Dedifferentiated amniotic fluid mesenchymal stem cell (primary cell): ENCODE measurements at regions not wholly inside any gene's neighbourhood (a gene's known extent, or its start where the extent isn't known, plus 50 kb on each side); places are given as distances from the start of the nearest gene placed in this dataset.
"Not testable (repeated sequence)": the region's sequence is repeated elsewhere in the genome, so short reads cannot be mapped to it uniquely, and the experiment has no call there.

Experiments used
- DNase-seq: peaks from one replicate; pipeline ENCODE4 v3.0.0-alpha.2; 2016; ENCODE audit errors: extremely low spot score

DNA sequence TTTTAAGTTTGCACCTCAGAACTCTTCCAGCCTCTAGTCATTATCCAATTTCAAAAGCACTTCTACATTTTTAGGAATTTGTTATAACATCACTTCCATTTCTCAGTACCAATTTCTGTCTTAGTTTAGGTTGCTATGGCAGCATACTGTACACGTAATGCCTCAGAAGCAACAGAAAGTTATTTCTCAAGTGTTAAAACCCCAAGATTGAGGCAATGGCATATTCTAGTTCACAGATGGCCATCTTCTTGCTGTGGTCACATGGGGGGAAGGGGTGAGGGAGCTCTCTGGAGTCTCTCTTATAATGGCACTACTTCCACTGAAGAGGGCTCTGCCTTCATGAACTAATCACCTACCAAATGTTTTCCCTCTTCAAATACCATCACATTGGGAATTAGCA is 220.3 kb upstream of the CTSO start:
- DNase-seq: no peak

GRCh38 chr4:156173486-156173885 is 219.8 kb upstream of the CTSO start:
- DNase-seq: no peak

DNA sequence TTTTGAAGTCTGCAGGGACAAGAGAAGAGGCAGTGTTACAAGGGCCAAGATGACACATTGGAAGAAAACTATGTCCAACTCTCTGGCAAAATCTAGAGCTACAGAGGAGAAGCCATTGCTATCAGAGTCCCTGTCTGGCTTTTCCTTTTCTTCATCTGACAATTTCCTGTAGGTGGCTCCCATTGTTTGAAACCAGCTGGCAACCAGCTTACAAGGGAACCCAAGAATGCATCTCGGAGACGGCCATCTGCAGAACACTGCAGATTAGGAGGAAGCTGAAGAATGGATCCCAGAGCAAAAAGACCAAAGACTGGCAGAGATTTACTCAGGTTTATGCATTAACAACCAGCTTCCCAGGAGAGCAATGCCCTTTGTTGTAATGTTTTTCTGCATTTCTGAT is 216.2 kb upstream of the CTSO start:
- DNase-seq: no peak

- peak; percentile 87 for DNase-seq
Observed at GRCh38 chr4:156169011-156169410, 215.3 kb upstream of the CTSO start.

- DNase-seq: no peak
Observed at GRCh38 chr4:156168288-156168687, 214.6 kb upstream of the CTSO start.

DNA sequence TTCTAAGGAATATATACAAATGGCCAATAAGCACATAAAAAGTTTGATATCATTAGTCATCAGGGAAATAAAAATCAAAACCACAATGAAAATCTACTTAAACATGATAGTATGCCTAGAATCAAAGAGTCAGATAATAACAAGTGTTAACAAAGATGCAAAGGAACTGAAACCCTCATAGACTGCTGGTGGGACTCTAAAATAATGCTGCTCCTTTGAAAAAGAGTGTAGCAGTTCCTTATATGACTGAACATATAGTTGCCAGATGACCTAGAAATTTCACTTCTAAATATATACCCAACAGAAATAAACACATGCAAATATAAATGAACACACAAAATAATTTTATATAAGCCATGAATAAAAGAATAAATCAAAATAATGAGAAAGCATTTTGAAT is 205.1 kb upstream of the CTSO start:
- DNase-seq: no peak

GRCh38 chr4:156154978-156155377 is 201.3 kb upstream of the CTSO start:
- no peak for DNase-seq

- no peak for DNase-seq
Observed at GRCh38 chr4:156146571-156146970, 192.9 kb upstream of the CTSO start.

GRCh38 chr4:156144961-156145360 is 191.3 kb upstream of the CTSO start:
- no peak for DNase-seq

DNA sequence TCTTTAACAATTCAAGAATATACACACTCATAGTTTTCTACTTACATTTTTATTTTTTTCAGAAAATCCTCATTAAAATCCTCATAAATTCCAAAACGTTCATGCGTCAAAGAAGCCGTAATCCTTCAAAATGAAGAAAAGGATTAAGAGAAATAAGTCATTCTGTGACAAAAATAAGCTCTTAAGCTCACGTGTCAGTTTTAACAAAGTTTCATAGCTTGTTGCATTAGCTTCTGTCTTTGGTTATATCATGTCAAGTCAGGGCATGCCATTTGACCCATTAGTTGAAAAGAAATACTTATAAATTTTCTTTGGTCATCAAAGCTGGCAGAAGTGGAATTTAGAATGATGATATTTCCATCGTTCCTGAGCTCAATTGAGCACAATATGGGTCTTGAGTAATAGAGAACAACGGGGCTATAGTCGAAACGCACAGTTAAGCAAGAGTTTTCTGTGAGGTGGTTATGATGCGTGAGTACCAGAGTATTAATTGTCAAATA is 185.2 kb upstream of the CTSO start:
- DNase-seq: no peak

- no peak for DNase-seq
Observed at GRCh38 chr4:156137679-156138473, 184.2 kb upstream of the CTSO start.

DNA sequence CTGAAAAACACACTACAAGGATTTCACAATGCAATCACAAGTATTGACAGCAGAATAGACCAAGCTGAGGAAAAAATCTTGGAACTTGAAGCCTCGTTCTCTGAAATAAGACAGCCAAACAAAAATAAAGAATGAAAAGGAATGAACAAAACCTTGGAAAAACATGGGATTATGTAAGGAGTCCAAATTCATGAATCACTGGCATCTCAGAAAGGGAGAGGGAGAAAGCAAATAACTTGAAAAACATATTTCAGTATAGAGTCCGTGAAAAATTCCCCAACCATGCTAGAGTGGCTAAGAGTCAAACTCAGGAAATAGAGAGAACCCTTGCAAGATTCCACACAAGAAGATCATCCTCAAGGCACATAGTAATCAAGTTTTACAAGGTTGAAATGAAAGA is 178.5 kb upstream of the CTSO start:
- no peak for DNase-seq

- DNase-seq: no peak
Observed at GRCh38 chr4:156128616-156129015, 174.9 kb upstream of the CTSO start.

- DNase-seq: no peak
Observed at GRCh38 chr4:156118507-156119220, 165.0 kb upstream of the CTSO start.

GRCh38 chr4:156117743-156118142 is 164.1 kb upstream of the CTSO start:
- DNase-seq: no peak

GRCh38 chr4:156116991-156117390 is 163.3 kb upstream of the CTSO start:
- DNase-seq: no peak

GRCh38 chr4:156113138-156113765 is 159.6 kb upstream of the CTSO start:
- DNase-seq: no peak

DNA sequence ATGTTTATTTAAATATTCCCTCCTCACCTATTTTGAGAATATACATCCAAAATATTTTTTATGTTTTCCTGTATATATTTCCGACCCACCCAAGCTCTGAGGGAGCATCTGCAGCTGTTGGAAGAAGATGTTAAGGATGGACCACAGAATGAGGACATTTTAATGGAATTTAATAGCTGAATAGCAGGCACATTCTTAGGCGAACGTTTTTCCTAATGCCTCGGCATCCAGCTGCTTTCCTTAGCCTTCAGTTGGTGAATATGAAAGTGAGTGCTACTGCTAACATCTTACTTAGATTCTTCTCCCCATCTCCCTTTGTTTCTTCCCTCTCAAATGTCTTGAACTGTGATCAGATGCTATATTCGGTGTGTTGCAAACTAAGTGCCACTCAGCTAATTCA is 158.0 kb upstream of the CTSO start:
- no peak for DNase-seq

- no peak for DNase-seq
Observed at GRCh38 chr4:156109943-156110900, 156.6 kb upstream of the CTSO start.

DNA sequence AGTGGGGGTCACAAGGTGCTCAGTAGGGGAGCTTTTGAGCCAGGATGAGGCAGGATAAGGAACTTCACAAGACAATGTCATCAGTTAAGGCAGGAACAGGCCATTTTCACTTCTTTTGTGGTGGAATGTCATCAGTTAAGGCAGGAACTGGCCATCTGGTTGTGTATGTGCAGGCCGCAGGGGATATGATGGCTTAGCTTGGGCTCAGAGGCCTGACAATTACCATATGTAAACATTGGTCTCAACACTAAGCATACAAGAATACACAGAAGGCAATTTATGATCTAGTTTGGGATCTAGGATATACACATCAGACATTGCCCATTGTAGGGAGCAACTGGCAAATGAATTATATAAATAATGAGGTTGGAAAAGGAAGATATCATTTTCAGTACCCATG is 155.4 kb upstream of the CTSO start:
- DNase-seq: not testable (repeated sequence)

DNA sequence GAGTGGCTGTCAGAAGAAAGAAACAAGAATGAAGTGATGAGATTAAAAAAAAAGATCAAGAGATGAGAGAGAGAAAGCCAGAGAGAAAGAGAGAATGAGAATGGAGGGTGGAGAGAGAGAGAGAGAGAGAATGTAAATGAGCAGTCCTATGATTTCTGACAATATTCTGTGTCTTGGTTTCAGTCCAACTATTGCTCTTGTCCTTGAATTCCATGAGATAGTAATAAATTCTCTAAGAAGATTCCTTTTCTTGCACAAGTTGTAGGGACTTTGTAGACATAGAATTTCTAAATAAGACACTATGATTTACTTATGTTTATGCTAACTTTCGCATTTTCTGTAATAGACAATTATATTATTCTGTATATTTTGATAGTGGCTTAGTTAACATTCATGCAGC is 149.6 kb upstream of the CTSO start:
- no peak for DNase-seq

- no peak for DNase-seq
Observed at GRCh38 chr4:156102411-156102810, 148.7 kb upstream of the CTSO start.
